ENCODE measurements at regions not wholly inside any gene's neighbourhood (a gene's known extent, or its start where the extent isn't known, plus 50 kb on each side); places are given as distances from the start of the nearest gene placed in this dataset.
"Not testable (repeated sequence)": the region's sequence is repeated elsewhere in the genome, so short reads cannot be mapped to it uniquely, and the experiment has no call there.

- no peak for DNase-seq
- ATAC-seq: no peak
- intact Hi-C loops (cut with micrococcal nuclease): no loop called here
Measured at GRCh38 chr11:13127161-13127560, 118.0 kb downstream of the RASSF10 start.

- ATAC-seq: no peak
- intact Hi-C loops (cut with micrococcal nuclease): no loop called here
- DNase-seq: no peak
Measured at GRCh38 chr11:13128354-13128753, 119.2 kb downstream of the RASSF10 start.

GRCh38 chr11:13134066-13134465 is 125.0 kb downstream of the RASSF10 start:
- ATAC-seq (no peak), DNase-seq (no peak)
- intact Hi-C loops (cut with micrococcal nuclease): no loop called here

DNA sequence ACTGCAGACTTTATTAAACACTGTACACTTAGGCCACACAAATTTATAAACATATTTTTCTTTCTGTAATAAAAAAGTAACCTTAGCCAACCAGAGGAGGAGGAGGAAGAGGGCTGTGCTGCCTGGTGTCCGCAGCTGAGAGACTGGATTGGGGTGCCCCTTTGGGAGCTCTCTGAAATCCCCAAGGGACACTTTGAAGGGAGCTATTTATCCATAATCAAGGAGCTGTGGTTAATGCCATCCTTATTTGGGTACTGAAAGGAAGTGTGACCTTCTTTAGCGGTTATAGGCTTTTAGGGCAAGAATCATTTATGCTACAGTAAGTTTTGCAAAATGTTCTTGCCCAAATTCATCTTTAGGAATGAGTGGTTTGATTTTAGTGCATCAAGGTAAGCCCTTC is 125.8 kb downstream of the RASSF10 start:
- intact Hi-C loops (cut with micrococcal nuclease): no loop called here
- no peak for ATAC-seq
- DNase-seq: no peak

GRCh38 chr11:13135385-13136271 is 126.5 kb downstream of the RASSF10 start:
- ATAC-seq (no peak), DNase-seq (no peak)
- intact Hi-C loops (cut with micrococcal nuclease): no loop called here

DNA sequence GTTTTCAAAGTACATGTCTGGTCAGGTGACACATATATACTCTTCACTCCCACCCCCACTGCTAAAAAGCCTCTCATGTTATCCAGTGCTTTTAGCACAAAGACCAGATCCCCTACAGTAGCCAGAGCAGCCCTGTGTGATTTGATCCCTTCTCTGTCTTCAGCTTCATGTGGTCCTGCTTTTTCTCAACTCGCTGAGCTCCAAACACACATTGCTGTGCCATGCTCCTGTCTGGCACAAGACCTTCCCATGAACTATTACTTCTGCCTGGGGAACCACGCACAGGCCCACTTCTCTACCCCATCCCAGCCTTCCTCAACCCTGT is 127.1 kb downstream of the RASSF10 start:
- no peak for DNase-seq
- no peak for ATAC-seq

DNA sequence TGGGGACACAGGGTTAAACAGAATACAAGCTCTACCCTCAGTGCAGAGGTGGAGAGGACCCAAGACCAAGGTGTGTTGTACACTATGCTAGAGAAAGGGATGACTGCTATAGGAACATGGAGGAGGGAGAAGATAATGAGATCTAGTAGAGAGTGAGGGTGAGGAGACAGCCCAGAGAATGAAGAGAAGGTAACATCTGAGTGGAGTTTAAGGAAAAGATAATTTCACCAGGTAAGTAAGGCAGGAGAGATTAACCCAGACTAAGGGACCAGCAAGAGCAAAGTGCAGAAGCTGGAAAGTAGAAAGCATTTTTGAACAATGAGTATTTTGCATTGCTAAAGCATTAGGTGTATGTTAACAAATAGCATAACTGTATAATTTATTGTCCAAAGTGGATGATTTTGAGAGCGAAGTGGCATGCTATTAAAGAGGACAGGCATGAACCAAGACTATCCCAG is 128.8 kb downstream of the RASSF10 start:
- no peak for DNase-seq
- intact Hi-C loops (cut with micrococcal nuclease): no loop called here
- no peak for ATAC-seq

More for the DNA sequence above, 127.1 kb downstream of the RASSF10 start:
- intact Hi-C loops (cut with micrococcal nuclease): no loop called here

DNA sequence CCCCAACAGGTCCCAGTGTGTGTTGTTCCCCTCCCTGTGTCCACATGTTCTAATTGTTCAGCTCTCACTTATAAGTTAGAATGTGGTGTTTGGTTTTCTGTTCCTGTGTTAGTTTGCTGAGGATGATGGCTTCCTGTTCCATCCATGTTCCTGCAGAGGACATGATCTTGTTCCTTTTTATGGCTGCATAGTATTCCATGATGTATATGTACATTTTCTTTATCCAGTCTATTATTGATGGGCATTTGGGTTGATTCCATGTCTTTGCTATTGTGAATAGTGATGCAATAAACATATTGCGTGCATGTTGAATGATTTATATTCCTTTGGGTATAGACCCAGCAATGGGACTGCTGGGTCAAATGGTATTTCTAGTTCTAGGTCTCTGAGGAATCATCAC is 130.0 kb downstream of the RASSF10 start:
- intact Hi-C loops (cut with micrococcal nuclease); ATAC-seq; DNase-seq: not testable (repeated sequence)

- DNase-seq: no peak
- ATAC-seq: no peak
- intact Hi-C loops (cut with micrococcal nuclease): loop anchor here (10.0 kb wide), 1 partner anchor 165 kb away; no protein-coding TSS in a partner anchor
Measured at GRCh38 chr11:13140028-13140870, 131.1 kb downstream of the RASSF10 start.

GRCh38 chr11:13140873-13141655 is 131.9 kb downstream of the RASSF10 start:
- DNase-seq (no peak), ATAC-seq (no peak)
- intact Hi-C loops (cut with micrococcal nuclease): loop anchor here (10.0 kb wide), 1 partner anchor 166 kb away; no protein-coding TSS in a partner anchor

- ATAC-seq: peak; percentile 26
- intact Hi-C loops (cut with micrococcal nuclease): loop anchor here (10.0 kb wide), 1 partner anchor 167 kb away; no protein-coding TSS in a partner anchor
Measured at GRCh38 chr11:13141731-13142709, 132.9 kb downstream of the RASSF10 start.

GRCh38 chr11:13143486-13144297 is 133.9 kb upstream of the BMAL1 start:
- DNase-seq: no peak
- ATAC-seq: no peak
- intact Hi-C loops (cut with micrococcal nuclease): loop anchor here (10.0 kb wide), 1 partner anchor 169 kb away; no protein-coding TSS in a partner anchor

More at GRCh38 chr11:13141731-13142709, 132.9 kb downstream of the RASSF10 start:
- DNase-seq: peak; percentile 25

DNA sequence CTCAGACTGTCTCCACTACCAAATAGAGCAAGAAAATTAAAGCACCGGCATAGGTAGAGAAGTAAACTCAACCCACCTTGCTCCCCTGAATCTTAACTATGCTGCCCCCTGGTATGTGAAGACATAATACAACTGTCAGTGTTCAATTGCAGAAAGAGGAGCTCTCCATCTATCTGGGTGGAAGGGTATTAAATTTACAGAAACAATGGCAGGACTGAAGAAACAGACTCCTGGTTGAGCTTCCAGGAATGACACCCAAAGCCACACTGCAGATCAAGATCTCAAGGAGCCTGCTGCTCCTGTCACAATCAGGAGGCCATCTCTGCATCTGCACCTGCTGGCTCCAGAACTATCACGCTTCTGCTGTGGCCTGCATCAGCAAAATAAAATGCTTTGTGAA is 132.1 kb upstream of the BMAL1 start:
- no peak for DNase-seq
- intact Hi-C loops (cut with micrococcal nuclease): loop anchor here (10.0 kb wide), 1 partner anchor 171 kb away; no protein-coding TSS in a partner anchor
- no peak for ATAC-seq

DNA sequence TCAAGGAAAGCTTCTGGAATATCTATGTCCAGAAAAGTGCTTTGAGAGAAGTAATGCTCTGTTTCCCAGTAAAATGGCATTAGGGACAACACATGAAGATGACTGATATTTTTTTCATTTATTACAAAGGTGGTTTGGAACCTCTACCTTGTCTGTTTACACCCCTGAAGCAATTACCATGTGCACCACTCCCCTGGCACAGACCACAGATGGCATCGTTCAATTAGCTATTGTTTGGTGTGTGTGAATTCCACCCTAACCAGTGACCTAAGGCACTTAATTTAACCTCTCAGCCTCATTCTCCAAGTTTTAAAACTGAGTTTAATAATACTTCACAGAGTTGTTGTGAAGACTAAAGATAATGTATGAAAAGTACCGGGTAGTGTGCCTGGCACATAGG is 127.6 kb upstream of the BMAL1 start:
- ATAC-seq: no peak
- intact Hi-C loops (cut with micrococcal nuclease): loop anchor here (10.0 kb wide), 1 partner anchor 175 kb away; no protein-coding TSS in a partner anchor
- DNase-seq: no peak

- no peak for DNase-seq
- intact Hi-C loops (cut with micrococcal nuclease): no loop called here
- ATAC-seq: no peak
Measured at GRCh38 chr11:13150487-13150886, 127.1 kb upstream of the BMAL1 start.

- ATAC-seq (no peak), DNase-seq (no peak)
- intact Hi-C loops (cut with micrococcal nuclease): no loop called here
Measured at GRCh38 chr11:13152264-13152663, 125.3 kb upstream of the BMAL1 start.

Data from left ventricle myocardium superior (tissue), 1 donor.